ENCODE measurements at regions not wholly inside any gene's neighbourhood (a gene's known extent, or its start where the extent isn't known, plus 50 kb on each side); places are given as distances from the start of the nearest gene placed in this dataset.

GRCh38 chr18:47593744-47594472 lies 336.6 kb downstream of the SMAD2 start:
- no peak for DNase-seq

DNA sequence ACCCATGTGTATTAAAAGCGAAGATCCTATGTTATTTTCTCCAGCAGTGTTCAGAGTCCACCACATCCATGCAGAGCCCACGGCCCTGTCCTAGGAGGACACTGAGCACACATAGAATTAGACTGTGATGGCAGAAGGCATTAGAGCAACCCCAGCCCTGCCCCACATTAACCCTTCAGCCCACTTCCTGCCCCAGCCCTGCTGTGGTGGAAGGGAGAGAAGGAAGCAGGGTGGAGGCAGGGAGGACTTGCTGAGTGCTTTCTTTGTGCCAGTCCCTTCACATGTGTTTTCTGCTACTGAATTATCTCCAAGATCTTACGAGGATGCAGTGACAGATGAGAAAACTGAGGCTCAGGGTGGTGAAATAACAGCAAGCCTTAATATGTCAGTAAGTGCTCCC lies 339.0 kb downstream of the SMAD2 start:
- no peak for DNase-seq

GRCh38 chr18:47587587-47587986 lies 336.1 kb upstream of the SKOR2 start:
- no peak for DNase-seq

- no peak for DNase-seq
Observed at GRCh38 chr18:47586418-47587070, 335.1 kb upstream of the SKOR2 start.

DNA sequence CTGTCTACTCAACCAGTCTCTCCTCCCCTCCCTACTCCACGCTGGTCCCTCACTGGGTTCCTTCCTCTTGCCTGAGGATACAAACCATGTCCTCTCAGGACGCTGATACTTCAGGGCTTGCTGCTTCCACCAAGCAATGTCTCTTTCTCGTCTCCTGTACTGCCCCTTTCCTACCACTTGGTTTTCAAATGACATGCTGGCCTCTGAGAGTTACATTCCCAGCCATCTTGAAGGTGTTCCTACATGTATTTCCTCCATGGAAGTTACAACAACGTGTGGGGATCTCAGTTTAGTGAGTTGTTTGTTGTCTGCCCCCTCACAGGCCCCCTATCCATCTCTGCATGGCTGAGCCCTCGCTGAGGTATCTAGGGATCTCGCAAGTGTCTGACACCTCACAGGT lies 334.5 kb upstream of the SKOR2 start:
- DNase-seq, result no peak

- no peak for DNase-seq
Observed at GRCh38 chr18:47585136-47585535, 333.7 kb upstream of the SKOR2 start.

DNA sequence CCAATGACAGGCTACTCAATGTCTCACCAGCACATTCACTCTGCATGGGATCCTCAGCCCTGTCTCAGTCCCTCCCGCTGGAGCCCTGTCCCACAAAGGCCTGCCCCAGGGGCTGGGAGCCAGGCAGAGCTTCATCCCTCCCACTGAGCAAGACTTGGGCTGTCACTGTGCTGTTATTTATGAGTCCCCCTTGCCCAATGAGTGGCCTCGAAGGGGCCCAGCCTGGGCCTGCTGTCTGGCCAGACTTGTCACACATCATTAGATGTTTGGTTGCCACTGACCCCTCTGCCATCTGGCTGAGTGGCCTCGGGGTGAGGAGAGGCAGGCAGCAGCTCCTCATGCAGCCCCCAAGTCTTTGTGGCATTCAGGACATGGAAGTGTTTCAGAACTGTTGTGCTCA lies 330.6 kb upstream of the SKOR2 start:
- no peak for DNase-seq

DNA sequence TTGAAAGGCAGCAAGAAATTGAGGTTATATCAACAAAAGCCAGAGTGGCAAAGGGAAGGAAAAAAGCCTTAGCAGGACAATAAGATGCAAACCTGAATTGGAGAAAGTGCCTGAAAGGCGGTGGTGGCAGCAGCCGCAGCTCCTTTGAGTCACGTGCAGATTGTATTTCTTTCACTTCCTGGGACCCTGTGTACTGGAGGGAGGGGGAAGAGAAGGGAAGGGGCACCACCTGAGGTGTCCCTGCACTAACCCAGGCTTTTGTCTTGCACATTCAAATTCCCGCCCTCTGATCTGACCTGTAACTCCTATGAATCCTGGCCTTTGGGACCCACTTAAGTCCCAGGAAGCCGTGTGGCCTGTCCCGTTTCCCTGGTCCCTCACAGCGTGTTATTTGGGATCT lies 326.1 kb upstream of the SKOR2 start:
- no peak for DNase-seq

DNA sequence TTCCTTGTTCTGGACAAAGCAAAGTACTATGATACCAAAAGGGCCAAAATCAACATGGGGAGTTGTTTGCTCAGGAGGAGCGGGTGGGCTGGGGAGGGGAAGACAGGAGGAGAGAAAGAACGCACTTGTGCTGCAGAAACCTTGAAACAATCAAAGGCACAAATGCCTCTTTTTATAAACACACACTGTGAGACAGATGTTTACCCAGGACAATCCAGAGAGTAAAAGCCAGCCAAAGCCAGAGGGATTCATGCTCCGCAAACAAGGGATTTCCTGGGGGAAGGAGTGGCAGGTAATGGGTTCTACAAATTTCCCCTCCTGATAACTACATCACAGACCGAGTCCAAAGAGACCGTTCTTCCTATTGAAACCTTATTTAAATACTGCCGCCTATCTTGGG lies 323.5 kb upstream of the SKOR2 start:
- DNase-seq, result no peak

DNA sequence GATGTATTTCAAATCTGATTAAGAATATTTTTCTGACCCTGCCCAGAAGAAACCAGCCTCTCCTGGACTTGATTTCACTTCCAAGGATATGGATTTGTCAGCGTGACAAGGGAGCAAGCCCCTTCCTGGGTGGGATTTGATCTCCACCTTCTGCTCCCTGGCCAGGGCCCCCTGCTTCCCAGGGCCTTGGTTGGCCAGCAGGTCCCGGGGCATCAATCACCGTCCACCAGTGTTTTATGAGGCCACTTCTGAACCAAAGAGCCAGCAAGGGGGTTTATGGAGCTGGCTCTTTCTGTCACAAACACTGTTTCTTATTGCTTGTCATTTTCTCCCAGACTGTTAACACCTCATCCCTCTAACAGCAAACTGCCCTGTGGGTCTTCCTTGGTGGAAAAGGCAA lies 320.5 kb upstream of the SKOR2 start:
- no peak for DNase-seq

GRCh38 chr18:47566809-47567208 lies 315.3 kb upstream of the SKOR2 start:
- no peak for DNase-seq

GRCh38 chr18:47560723-47561715 lies 309.6 kb upstream of the SKOR2 start:
- DNase-seq, result no peak

DNA sequence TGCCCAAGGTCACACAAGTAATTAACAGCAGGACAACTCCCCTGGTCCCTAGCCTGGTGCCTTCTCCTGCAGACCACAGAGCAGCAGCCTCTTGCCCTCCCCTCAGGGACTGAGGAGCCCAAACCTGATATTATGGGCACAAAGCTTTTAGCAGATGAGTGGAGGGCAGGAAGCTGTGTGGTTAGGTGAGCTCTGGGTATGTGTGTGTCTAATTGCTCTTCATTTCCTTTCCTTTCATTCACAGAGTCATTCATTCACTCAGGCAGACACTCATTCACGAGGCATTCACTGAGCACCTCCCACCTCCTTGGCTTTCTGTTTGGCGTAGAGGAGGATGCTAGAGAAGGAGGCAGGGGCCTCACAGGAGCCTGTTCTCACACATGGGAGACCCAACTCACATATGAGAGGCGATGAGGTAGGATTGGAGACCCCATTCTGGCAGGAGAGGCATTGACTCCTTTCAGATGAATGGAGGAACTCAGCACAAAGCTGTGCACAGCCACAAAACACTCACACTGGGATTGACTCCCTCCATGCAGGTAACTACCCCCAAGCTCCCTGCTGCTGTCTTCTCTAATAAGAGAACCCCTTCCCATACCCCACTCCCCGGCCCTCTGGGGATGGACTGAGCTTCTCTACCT lies 306.8 kb upstream of the SKOR2 start:
- no peak for DNase-seq

DNA sequence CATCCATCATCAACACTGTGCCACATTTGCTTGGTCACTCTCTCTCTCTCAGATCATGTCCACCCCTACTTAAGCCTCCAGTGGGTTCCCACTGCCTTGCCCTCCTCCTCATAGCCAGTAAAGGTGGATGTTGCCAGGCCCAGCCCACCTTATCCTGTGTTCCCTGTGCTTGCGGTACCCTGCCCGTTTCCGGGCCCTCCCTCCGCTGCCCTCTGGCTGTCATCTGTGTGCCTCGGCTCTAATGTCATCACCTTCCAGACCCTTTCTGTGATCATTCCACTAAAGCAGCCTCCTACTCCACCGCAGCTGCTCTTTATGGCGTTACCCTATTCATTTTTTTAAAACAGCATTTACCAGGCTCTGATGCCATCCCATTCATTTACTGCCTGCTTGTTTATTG lies 305.7 kb upstream of the SKOR2 start:
- no peak for DNase-seq

DNA sequence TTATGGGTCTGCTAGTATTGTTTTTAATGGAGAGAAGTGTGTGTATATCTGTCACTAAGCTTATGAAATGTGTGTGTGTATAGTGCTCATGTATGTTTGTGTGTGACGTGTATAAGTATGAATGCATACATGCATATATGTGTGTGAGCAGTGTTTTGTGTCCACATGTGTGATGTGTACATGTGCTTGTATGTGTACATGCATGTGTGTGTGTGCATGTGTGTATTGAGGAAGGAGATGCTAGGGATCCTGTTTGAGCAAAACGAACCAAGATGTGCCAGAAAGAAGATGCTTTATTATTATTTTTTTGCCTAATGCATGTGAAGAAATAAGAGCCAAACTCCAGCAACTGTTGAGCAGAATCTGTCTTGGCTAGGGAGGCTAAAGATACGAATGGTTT lies 301.3 kb upstream of the SKOR2 start:
- DNase-seq, result no peak

GRCh38 chr18:47550611-47551010 lies 299.2 kb upstream of the SKOR2 start:
- DNase-seq, result no peak

DNA sequence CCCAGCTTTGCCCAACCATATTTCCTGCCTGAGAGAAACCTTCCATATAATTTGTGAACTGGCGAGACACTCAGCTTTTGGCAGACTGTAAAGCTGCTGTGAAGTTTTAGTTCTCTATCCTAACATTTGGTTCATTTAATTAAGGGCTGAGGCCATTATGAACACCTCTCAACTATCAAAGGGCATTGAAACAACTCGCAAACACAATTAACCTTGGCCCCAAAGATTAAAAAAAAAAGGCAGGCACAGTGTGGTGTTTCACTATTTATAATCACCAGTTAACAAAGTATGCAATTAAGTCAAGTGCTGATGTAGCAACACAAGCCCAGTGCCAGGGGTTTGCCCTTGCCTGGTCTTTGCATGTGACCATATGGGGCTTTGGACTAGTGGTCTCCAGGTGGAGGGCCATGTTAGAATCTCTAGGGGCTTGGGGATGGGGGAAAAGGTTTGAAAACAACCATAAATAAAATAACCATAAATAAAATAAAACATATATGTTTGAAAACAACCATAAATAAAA lies 297.6 kb upstream of the SKOR2 start:
- no peak for DNase-seq

GRCh38 chr18:47547539-47548202 lies 296.2 kb upstream of the SKOR2 start:
- no peak for DNase-seq

- DNase-seq, result no peak
Observed at GRCh38 chr18:47545613-47546012, 294.2 kb upstream of the SKOR2 start.

DNA sequence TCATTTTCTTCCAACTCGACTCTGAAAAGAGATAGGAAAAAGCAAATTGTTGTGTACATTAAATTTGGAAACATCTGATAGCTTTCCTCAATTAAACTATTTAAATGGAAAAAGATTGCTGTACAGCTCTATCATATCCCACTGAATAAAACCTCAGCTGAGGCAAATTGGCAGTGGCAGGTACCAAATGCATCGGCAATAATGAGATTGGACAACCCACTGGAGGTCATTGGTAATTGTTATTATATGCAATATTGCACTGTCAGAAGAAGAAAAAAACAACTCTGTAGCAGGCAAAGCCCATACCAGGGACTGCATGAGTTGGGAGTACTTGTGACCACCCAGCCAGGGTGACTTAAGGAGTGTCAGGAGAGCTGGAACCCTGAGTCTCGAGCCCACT lies 291.6 kb upstream of the SKOR2 start:
- no peak for DNase-seq

DNA sequence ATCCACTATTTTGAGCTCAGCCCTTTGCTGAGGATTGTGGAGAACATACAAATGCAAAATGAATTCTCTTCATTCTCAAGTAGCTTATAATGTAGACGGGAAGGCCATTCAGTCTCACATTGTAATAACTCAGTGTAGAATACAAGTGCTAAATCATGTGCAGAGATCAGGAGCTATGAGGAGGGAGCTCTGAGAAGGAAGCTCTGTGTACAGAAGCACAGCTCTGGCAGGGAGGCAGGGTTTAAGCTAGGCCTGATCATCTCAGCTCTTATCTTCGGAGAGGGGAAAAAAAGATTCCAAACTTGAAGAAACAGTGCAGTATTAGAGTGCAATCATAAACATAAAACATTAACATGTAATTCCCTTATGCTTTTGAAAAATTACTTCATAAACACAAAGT lies 291.1 kb upstream of the SKOR2 start:
- DNase-seq, result no peak

DNA sequence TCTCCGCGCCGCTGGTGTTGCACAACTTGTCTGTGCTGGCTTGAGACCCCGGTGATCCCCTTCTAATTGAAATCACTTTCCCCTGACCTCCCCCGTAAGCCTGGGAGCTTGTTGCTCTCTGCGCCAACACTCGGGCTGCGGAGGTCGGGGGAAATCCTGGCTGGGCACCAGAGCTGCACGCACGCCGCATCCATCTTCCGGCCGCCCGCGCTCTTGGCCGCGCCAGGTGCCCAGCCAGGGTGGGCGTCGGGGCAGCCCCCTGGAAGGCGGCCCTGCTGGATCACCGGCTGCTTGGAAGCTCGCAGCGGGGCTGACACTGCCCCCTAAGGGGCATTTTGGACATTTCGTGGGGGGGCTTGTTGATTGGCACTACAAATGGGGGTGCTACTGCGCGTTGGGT lies 280.3 kb upstream of the SKOR2 start:
- no peak for DNase-seq

Measured in KG1 (cell line).